H9 (cell line): ENCODE measurements at regions not wholly inside any gene's neighbourhood (a gene's known extent, or its start where the extent isn't known, plus 50 kb on each side); places are given as distances from the start of the nearest gene placed in this dataset.

Experiments used
- DNase-seq: peaks from one replicate; pipeline ENCODE4 v3.0.0-alpha.2; 2017
- H2AFZ ChIP-seq: one replicate; pipeline ENCODE4 v1.6.1; 2013; ENCODE audit warnings: mild to moderate bottlenecking, low read length, control low read depth, moderate library complexity
- H2AK5ac ChIP-seq: 2 replicates; pipeline ENCODE4 v1.6.1; 2013; ENCODE audit warnings: low read length, control low read depth, mixed read lengths; ENCODE audit not compliant: insufficient read length
- H2BK120ac ChIP-seq: one replicate; pipeline ENCODE4 v1.6.1; 2013; ENCODE audit warnings: low read depth, mild to moderate bottlenecking, low read length, control low read depth, inconsistent platforms; ENCODE audit not compliant: poor library complexity, severe bottlenecking
- H2BK12ac ChIP-seq: 2 replicates; pipeline ENCODE4 v1.6.1; 2013; ENCODE audit warnings: low read length, control low read depth, mixed read lengths, low read depth; ENCODE audit not compliant: insufficient read length
- H2BK15ac ChIP-seq: 2 replicates; pipeline ENCODE4 v1.6.1; 2013; ENCODE audit warnings: low read depth, low read length, control low read depth
- H2BK20ac ChIP-seq: one replicate; pipeline ENCODE4 v1.6.1; 2013; ENCODE audit warnings: low read depth, mild to moderate bottlenecking, low read length, control low read depth, inconsistent platforms; ENCODE audit not compliant: poor library complexity, severe bottlenecking
- H2BK5ac ChIP-seq: 2 replicates; pipeline ENCODE4 v1.6.1; 2013; ENCODE audit warnings: low read length, control low read depth, mixed read lengths; ENCODE audit not compliant: insufficient read length
- H3K14ac ChIP-seq: 2 replicates; pipeline ENCODE4 v1.6.1; 2013; ENCODE audit warnings: low read length, control low read depth; ENCODE audit not compliant: insufficient read depth
- H3K18ac ChIP-seq: 2 replicates; pipeline ENCODE4 v1.6.1; 2013; ENCODE audit warnings: low read depth, mild to moderate bottlenecking, mixed read lengths, low read length, control low read depth; ENCODE audit not compliant: insufficient read length
- H3K23ac ChIP-seq: 2 replicates; pipeline ENCODE4 v1.6.1; 2013; ENCODE audit warnings: low read length, control low read depth, mixed read lengths, low read depth; ENCODE audit not compliant: insufficient read length
- H3K23me2 ChIP-seq: 2 replicates; pipeline ENCODE4 v1.6.1; 2013; ENCODE audit warnings: low read depth, mild to moderate bottlenecking, mixed read lengths, low read length, control low read depth; ENCODE audit not compliant: insufficient read length, poor library complexity, severe bottlenecking
- H3K27ac ChIP-seq: 2 replicates; pipeline ENCODE4 v1.5.1; 2013; ENCODE audit warnings: low read length, control low read depth, mixed read lengths, low read depth; ENCODE audit not compliant: insufficient read length
- H3K27me3 ChIP-seq: 2 replicates; pipeline ENCODE4 v1.6.1; 2013; ENCODE audit warnings: low read length, control low read depth, inconsistent platforms; ENCODE audit not compliant: insufficient read depth
- H3K4ac ChIP-seq: 2 replicates; pipeline ENCODE4 v1.6.1; 2013; ENCODE audit warnings: low read depth, mild to moderate bottlenecking, control low read depth, inconsistent platforms, low read length, moderate library complexity
- H3K4me1 ChIP-seq: 2 replicates; pipeline ENCODE4 v1.6.1; 2013; ENCODE audit warnings: low read length, control low read depth, inconsistent platforms; ENCODE audit not compliant: insufficient read depth
- H3K4me2 ChIP-seq: 2 replicates; pipeline ENCODE4 v1.6.1; 2013; ENCODE audit warnings: low read length, control low read depth, mixed read lengths; ENCODE audit not compliant: insufficient read length, insufficient read depth
- H3K56ac ChIP-seq: 2 replicates; pipeline ENCODE4 v1.6.1; 2013; ENCODE audit warnings: low read depth, mild to moderate bottlenecking, mixed read lengths, low read length, control low read depth; ENCODE audit not compliant: insufficient read length
- H3K79me1 ChIP-seq: 2 replicates; pipeline ENCODE4 v1.6.1; 2013; ENCODE audit warnings: low read depth, mild to moderate bottlenecking, moderate library complexity, low read length, control low read depth, inconsistent platforms; ENCODE audit not compliant: insufficient read depth, poor library complexity, severe bottlenecking
- H3K79me2 ChIP-seq: 2 replicates; pipeline ENCODE4 v1.6.1; 2013; ENCODE audit warnings: low read length, control low read depth, inconsistent platforms; ENCODE audit not compliant: insufficient read depth
- H3K9ac ChIP-seq: 2 replicates; pipeline ENCODE4 v1.6.1; 2013; ENCODE audit warnings: low read length, control low read depth, mixed read lengths; ENCODE audit not compliant: insufficient read length; ENCODE audit errors: extremely low read depth
- H3K9me3 ChIP-seq: one replicate; pipeline ENCODE4 v1.6.1; 2013; ENCODE audit warnings: low read depth, low read length, inconsistent platforms; ENCODE audit not compliant: control insufficient read depth
- H3T11ph ChIP-seq: one replicate; pipeline ENCODE4 v1.6.1; 2013; ENCODE audit warnings: mild to moderate bottlenecking, low read length, control low read depth, inconsistent platforms
- H4K20me1 ChIP-seq: one replicate; pipeline ENCODE4 v1.6.1; 2013; ENCODE audit not compliant: control insufficient read depth, insufficient read length, insufficient read depth
- H4K5ac ChIP-seq: 2 replicates; pipeline ENCODE4 v1.6.1; 2013; ENCODE audit warnings: low read depth, mild to moderate bottlenecking, mixed read lengths, low read length, control low read depth; ENCODE audit not compliant: insufficient read length
- H4K8ac ChIP-seq: replicated peaks from 2 replicates; pipeline ENCODE4 v1.6.1; 2013; ENCODE audit warnings: low read length, control low read depth, mixed read lengths, low read depth; ENCODE audit not compliant: insufficient read length
- H4K91ac ChIP-seq: 2 replicates; pipeline ENCODE4 v1.6.1; 2013; ENCODE audit warnings: low read depth, mild to moderate bottlenecking, moderate library complexity, mixed read lengths, low read length, control low read depth; ENCODE audit not compliant: insufficient read length
- H3K27ac Mint-ChIP-seq, 3 experiments: 2 replicates in 2 of 3; 3 replicates in 1 of 3; pipeline ENCODE4 v1.8.0; 2020 to 2021; ENCODE audit warnings: mixed read lengths in 3 of 3, mild to moderate bottlenecking in 1 of 3, moderate library complexity in 1 of 3
- H3K27me3 Mint-ChIP-seq: 2 replicates; pipeline ENCODE4 v1.8.0; 2021; ENCODE audit warnings: low read depth, mild to moderate bottlenecking, moderate library complexity, mixed read lengths
- H3K36me3 Mint-ChIP-seq, 3 experiments: 2 replicates in 2 of 3; 3 replicates in 1 of 3; pipeline ENCODE4 v1.8.0; 2020 to 2021; ENCODE audit warnings: low read depth in 3 of 3, mixed read lengths in 3 of 3; ENCODE audit not compliant: insufficient read depth in 1 of 3
- H3K4me1 Mint-ChIP-seq, 2 experiments: 2 replicates each; pipeline ENCODE4 v1.8.0; 2020; ENCODE audit warnings: mixed read lengths in 2 of 2
- H3K4me3 Mint-ChIP-seq, 2 experiments: 2 replicates in 1 of 2; 3 replicates in 1 of 2; pipeline ENCODE4 v1.8.0; 2020 to 2021; ENCODE audit warnings: mild to moderate bottlenecking in 2 of 2, mixed read lengths in 2 of 2, moderate library complexity in 1 of 2
- H3K9me3 Mint-ChIP-seq, 2 experiments: 2 replicates in 1 of 2; 3 replicates in 1 of 2; pipeline ENCODE4 v1.8.0; 2020; ENCODE audit warnings: mild to moderate bottlenecking in 2 of 2, mixed read lengths in 2 of 2, moderate library complexity in 1 of 2
- CTCF ChIP-seq: fragments of 200-600 bp; sonication (generic); conservative IDR thresholded peaks from 3 replicates; pipeline ENCODE4 v1.8.0; 2021; ENCODE audit warnings: antibody characterized with exemption, mild to moderate bottlenecking
- WGBS: extraction: QIAGEN DNeasy Blood & Tissue Kit; methylation state at CpG from one replicate; pipeline ENCODE4 v1.1.7; 2013; ENCODE audit warnings: missing lambda C conversion rate, low lambda C conversion rate, mixed read lengths; ENCODE audit not compliant: insufficient read length; ENCODE audit errors: extremely low coverage; 5-methylcytosine and 5-hydroxymethylcytosine counted together

- Histone ChIP-seq H4K5ac (no peak overlapping the region), H3K79me1 (no peaks in the 10 kb centered on the region), H4K20me1 (no peaks in the 10 kb centered on the region), H3K56ac (no peak overlapping the region), H3K4me2 (no peak overlapping the region), H4K8ac (no peak overlapping the region), H3K9me3 (no peaks in the 10 kb centered on the region), H2AFZ (no peak overlapping the region), H2BK15ac (no peak overlapping the region), H3K9ac (no peak overlapping the region), H2BK12ac (no peak overlapping the region), H3K23me2 (no peaks in the 10 kb centered on the region), H2BK120ac (no peak overlapping the region), H4K91ac (no peak overlapping the region), H3K4me1 (no peaks in the 10 kb centered on the region), H3T11ph (no peak overlapping the region), H3K23ac (no peak overlapping the region), H2BK20ac (no peak overlapping the region), H3K27me3 (no peaks in the 10 kb centered on the region), H2AK5ac (no peak overlapping the region), H3K14ac (no peak overlapping the region), H2BK5ac (no peak overlapping the region), H3K4ac (no peak overlapping the region), H3K27ac (no peak overlapping the region), H3K79me2 (no peaks in the 10 kb centered on the region), H3K18ac (no peak overlapping the region)
- H3K4me3 Mint-ChIP-seq = no peak overlapping the region
- no peaks in the 10 kb centered on the region for H3K27me3 Mint-ChIP-seq
- no peaks in the 10 kb centered on the region for H3K36me3 Mint-ChIP-seq
- H3K27ac Mint-ChIP-seq = no peak overlapping the region
- TF ChIP-seq CTCF = no peak
- DNase-seq = no peak
- H3K9me3 Mint-ChIP-seq = no peaks in the 10 kb centered on the region
- no CpG with 5 or more reads among the region's 1 CpG for WGBS
- H3K4me1 Mint-ChIP-seq = 0 out of 4 replicates have a peak, but pooled peaks cover 0 to 6% of the 10 kb centered on the region in 2 experiments
Measured at GRCh38 chr10:81213370-81213769, 661.6 kb upstream of the NRG3 start.
